Ramos (cell line): ENCODE measurements at regions not wholly inside any gene's neighbourhood (a gene's known extent, or its start where the extent isn't known, plus 50 kb on each side); places are given as distances from the start of the nearest gene placed in this dataset.

Experiments
- in situ Hi-C: fragments of 300-500 bp; cut with MboI; formaldehyde crosslinking; loops from one replicate; pipeline ENCODE4 v1.14.3; 2022; ENCODE audit warnings: low sequenced_read_pairs; ENCODE audit not compliant: unreplicated experiment

DNA sequence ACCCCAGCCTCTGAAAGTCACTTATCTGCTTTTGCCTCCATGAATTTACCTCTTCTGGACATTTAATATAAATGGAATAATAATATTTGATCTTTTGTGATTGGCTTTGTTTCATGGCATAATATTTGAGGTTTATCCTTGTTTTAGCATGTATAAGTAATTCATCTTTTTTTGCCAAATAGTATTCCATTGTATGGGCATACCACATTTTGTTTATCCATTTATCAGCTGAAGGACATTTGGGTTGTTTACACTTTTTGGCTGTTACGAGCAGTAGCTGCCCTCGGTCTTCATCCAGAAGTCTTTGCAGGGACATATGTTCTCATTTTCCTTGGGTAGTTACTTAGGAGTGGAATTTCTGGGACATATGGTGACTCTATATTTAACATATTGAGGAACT lies 53.0 kb upstream of the SMIM21 start:
- in situ Hi-C loops: no loop called here

DNA sequence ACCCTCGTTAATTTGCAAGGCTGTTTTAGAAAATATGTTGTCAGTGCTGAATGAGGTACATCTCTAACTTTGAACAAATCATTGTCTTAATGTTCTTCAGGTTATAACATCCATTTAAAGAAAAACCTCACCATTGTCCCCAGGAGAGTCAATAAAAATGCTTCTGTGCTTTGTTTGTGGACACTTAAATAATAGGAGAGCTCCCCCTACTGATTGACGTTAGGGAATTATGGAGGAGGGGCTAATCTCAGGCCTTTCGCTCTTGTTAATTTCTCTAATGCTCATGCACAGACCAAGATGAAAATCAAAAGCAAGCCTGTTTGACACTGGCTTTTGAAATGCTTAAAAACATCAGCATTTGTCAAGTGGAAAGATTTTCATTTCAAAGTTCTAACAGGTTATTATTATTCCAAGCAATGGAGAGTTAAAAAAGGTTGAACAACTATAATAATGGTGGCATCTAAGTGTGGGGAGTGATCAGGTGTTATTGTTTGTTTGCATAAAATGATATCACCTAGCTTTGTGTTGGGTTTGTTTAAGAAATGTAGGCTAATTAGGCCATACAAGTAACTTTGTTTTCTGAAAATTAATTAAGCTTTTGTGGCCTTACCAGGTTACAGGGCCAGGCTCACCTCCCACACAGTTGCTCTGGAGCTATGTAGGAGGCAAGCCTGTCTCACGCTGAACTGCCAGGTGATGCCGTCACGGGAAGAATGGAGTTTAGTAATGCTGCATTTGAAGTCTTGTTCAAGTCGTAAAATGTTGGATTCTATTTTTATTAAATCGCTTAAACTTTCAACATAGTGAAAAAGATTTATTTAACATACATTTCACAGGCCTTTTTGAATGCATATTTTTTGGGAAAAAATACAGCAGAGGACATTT lies 51.7 kb upstream of the SMIM21 start:
- in situ Hi-C loops: no loop called here

DNA sequence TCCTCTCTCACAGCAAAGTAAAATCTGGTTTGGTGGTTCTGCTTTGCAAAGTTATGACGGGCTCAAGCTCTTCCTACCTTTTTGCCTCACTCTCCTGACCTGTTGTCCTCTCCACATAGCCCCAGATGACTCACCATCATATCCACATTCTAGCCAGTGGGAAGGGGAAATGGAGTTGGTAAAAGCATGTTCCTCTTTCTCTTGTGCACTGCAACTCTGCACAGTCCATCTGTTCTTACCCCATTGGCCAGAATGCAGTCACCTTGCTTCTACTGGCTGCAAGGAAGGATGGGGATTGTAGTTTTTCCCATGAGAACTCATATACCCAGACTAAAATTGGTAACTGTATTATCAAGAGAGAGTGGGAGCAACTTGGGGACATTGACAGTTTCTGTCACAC lies 50.4 kb upstream of the SMIM21 start:
- in situ Hi-C loops: no loop called here
